Peyer's patch (tissue), 4 donors: ENCODE measurements at regions not wholly inside any gene's neighbourhood (a gene's known extent, or its start where the extent isn't known, plus 50 kb on each side); places are given as distances from the start of the nearest gene placed in this dataset.

Experiments used
- POLR2A ChIP-seq, 2 donors: fragments of 450-650 bp; IDR thresholded peaks; one replicate each; pipeline ENCODE4 v1.5.1; 2017; ENCODE audit warnings: antibody characterized with exemption in 2 of 2, mild to moderate bottlenecking in 2 of 2, moderate library complexity in 2 of 2
- TF ChIP-seq, protein P1 (sequence below), 6 experiments: fragments of 450-650 bp in 4 of 6; fragments of 200-600 bp in 2 of 6; sonication (generic) in 1 of 6; IDR thresholded peaks; one replicate each; pipeline ENCODE4 v1.5.1; 2017 to 2019; ENCODE audit warnings: antibody characterized with exemption in 6 of 6, mild to moderate bottlenecking in 3 of 6, moderate library complexity in 1 of 6

DNA sequence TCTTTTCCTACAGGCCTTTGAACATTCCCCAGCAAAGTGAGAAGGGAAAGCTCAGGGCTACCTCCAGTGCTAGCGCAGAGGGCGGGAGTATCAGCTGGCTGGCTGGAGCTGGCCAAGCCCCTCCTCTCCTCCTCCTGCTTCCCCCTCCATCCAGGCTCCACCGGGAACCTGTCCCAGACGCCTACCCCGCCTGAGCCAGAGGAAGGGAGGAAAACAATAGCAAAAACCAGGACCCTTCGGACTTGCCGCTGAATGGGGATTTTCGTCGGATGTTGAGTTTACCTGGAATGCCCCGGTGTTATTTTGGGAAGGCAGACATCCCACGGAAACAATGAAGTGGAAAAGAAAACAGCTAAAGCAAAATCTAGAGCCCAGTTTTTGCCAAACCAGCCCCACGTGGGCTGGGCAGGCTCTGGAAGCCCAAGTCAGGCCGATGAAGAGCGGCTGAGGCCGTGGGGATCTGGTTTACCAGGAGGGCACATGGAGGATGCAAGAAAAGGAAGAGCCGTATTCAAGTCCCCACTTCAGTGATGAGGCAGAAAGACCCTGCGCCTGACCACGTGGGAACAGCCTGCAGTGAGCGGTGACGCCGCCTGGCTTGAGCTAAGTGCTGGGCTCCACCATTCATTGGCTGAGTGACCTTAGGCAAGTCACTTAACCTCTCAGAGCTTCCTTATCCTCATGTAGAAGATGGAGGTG lies 100.4 kb upstream of the LCLAT1 start:
- TF ChIP-seq POLR2A (IDR thresholded peaks at IDR 0.05), result no peak
- TF ChIP-seq, protein P1, sequence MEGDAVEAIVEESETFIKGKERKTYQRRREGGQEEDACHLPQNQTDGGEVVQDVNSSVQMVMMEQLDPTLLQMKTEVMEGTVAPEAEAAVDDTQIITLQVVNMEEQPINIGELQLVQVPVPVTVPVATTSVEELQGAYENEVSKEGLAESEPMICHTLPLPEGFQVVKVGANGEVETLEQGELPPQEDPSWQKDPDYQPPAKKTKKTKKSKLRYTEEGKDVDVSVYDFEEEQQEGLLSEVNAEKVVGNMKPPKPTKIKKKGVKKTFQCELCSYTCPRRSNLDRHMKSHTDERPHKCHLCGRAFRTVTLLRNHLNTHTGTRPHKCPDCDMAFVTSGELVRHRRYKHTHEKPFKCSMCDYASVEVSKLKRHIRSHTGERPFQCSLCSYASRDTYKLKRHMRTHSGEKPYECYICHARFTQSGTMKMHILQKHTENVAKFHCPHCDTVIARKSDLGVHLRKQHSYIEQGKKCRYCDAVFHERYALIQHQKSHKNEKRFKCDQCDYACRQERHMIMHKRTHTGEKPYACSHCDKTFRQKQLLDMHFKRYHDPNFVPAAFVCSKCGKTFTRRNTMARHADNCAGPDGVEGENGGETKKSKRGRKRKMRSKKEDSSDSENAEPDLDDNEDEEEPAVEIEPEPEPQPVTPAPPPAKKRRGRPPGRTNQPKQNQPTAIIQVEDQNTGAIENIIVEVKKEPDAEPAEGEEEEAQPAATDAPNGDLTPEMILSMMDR (IDR thresholded peaks at IDR 0.05), result no peak
